Progenitor cell of endocrine pancreas (in vitro differentiated cells): ENCODE measurements at regions not wholly inside any gene's neighbourhood (a gene's known extent, or its start where the extent isn't known, plus 50 kb on each side); places are given as distances from the start of the nearest gene placed in this dataset.

Source experiments
- DNase-seq: peaks from one replicate; pipeline ENCODE4 v3.0.0; 2021; ENCODE audit warnings: low spot score; ENCODE audit not compliant: unreplicated experiment
- H3K27ac Mint-ChIP-seq: 2 replicates; pipeline ENCODE4 v1.8.0; 2021; ENCODE audit warnings: mild to moderate bottlenecking, moderate library complexity, mixed read lengths
- H3K27me3 Mint-ChIP-seq: 2 replicates; pipeline ENCODE4 v1.8.0; 2021; ENCODE audit warnings: mixed read lengths
- H3K36me3 Mint-ChIP-seq: 2 replicates; pipeline ENCODE4 v1.8.0; 2022; ENCODE audit warnings: mixed read lengths; ENCODE audit not compliant: insufficient read depth
- H3K4me1 Mint-ChIP-seq: 2 replicates; pipeline ENCODE4 v1.8.0; 2021; ENCODE audit warnings: low read depth, mixed read lengths
- H3K4me3 Mint-ChIP-seq: 2 replicates; pipeline ENCODE4 v1.8.0; 2021; ENCODE audit warnings: low read depth, mild to moderate bottlenecking, moderate library complexity, mixed read lengths
- H3K9me3 Mint-ChIP-seq: 2 replicates; pipeline ENCODE4 v1.8.0; 2021; ENCODE audit warnings: low read depth, mixed read lengths
- TF ChIP-seq, protein P1 (sequence below): fragments of 200-600 bp; sonication (generic); IDR thresholded peaks from one replicate; pipeline ENCODE4 v1.5.0; 2021; ENCODE audit warnings: antibody characterized with exemption, mild to moderate bottlenecking; ENCODE audit not compliant: unreplicated experiment

DNA sequence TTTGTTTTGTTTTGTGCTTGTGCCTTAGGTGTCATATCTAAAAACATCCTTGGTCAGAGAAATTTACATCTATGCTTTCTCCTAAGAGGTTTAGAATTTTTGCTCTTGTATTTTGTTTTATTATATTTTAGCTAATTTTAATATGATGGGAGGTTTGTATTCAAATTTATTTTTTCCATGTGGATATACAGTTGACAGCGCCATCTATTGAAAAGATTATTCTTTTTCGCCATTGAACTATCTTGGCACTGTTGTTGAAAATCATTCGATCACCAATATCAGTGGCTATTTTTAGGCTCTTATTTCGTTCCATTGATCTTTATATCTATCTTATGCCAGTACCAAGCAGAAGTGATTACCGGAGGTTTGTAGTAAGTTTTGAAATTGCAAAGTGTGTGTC lies 510.3 kb downstream of the BRD1 start:
- Mint-ChIP-seq H3K36me3 (no peaks in the 10 kb centered on the region), H3K27me3 (peaks cover 37% of the 10 kb centered on the region), H3K4me1 (no peaks in the 10 kb centered on the region), H3K9me3 (no peaks in the 10 kb centered on the region), H3K4me3 (no peak overlapping the region), H3K27ac (no peak overlapping the region)
- TF ChIP-seq, protein P1, sequence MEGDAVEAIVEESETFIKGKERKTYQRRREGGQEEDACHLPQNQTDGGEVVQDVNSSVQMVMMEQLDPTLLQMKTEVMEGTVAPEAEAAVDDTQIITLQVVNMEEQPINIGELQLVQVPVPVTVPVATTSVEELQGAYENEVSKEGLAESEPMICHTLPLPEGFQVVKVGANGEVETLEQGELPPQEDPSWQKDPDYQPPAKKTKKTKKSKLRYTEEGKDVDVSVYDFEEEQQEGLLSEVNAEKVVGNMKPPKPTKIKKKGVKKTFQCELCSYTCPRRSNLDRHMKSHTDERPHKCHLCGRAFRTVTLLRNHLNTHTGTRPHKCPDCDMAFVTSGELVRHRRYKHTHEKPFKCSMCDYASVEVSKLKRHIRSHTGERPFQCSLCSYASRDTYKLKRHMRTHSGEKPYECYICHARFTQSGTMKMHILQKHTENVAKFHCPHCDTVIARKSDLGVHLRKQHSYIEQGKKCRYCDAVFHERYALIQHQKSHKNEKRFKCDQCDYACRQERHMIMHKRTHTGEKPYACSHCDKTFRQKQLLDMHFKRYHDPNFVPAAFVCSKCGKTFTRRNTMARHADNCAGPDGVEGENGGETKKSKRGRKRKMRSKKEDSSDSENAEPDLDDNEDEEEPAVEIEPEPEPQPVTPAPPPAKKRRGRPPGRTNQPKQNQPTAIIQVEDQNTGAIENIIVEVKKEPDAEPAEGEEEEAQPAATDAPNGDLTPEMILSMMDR, result peak; percentile 29
- DNase-seq, result no peak

DNA sequence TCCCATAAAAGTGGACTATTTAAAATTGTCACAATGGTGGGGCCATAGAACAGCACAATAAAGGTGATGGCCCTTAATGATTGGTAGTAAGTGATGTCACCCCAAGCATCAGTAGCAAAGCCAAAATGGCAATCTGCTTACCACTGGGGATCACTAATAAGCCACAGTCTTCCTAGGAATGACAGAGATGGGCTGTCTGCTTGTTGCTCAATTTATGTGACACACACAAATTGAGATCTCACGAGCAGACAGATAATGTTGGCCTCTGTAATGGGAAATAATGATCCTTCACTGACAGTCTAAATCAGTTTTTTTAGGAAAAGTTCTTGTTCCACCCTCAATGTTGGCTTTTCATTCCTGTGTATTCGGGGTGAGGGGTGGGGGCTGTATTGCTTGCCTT lies 515.1 kb downstream of the BRD1 start:
- Mint-ChIP-seq H3K27ac (no peak overlapping the region), H3K4me1 (no peaks in the 10 kb centered on the region), H3K27me3 (peaks cover 26% of the 10 kb centered on the region), H3K4me3 (no peak overlapping the region), H3K9me3 (no peaks in the 10 kb centered on the region), H3K36me3 (no peaks in the 10 kb centered on the region)
- DNase-seq, result no peak
- TF ChIP-seq, protein P1, result no peak

DNA sequence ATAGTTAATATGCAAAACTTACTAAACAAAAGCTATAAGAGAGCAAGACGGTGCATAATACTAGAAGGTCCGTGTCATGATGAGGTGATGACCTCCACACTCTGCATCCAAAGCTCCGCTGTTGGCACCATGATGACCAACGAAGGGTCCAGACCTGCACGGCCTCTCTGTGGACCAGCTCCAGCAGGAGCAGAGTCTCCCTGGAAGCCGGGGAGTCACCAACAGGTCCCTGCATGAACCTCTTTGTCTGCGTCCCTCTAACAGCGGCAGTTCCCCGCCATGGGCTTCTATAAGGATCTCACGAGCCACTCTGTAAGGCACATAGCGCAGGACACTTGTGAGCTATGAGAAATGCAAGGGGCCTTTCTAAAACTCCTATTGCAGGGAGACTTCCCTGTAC lies 517.3 kb downstream of the BRD1 start:
- H3K4me3 Mint-ChIP-seq, result no peak overlapping the region
- H3K4me1 Mint-ChIP-seq, result no peaks in the 10 kb centered on the region
- no peak overlapping the region for H3K27ac Mint-ChIP-seq
- H3K36me3 Mint-ChIP-seq, result no peaks in the 10 kb centered on the region
- H3K9me3 Mint-ChIP-seq, result no peaks in the 10 kb centered on the region
- TF ChIP-seq, protein P1, result no peak
- H3K27me3 Mint-ChIP-seq, result peaks cover 21% of the 10 kb centered on the region
- DNase-seq, result peak; percentile 3

DNA sequence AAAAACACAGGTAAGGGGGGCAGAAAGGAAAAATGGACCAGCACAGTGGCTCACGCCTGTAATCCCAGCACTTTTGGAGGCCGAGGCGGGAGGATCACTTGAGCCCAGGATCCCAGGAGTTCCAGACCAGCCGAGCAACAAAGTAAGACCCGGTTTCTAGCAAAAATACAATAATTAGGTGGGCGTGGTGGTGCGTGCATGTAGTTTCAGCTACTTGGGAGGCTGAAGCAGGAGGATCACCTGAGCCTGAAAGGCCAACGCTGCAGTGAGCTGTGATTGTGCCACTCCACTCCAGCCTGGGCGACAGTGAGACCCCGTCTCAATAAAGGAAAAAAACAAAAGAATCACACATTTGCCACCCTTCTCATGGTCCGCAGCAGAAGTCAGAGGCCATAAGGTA lies 519.4 kb downstream of the BRD1 start:
- Mint-ChIP-seq H3K36me3 (no peaks in the 10 kb centered on the region), H3K27me3 (peaks cover 20% of the 10 kb centered on the region), H3K4me3 (no peak overlapping the region), H3K4me1 (no peaks in the 10 kb centered on the region), H3K27ac (no peak overlapping the region), H3K9me3 (no peaks in the 10 kb centered on the region)
- no peak for DNase-seq
- TF ChIP-seq, protein P1, result no peak

DNA sequence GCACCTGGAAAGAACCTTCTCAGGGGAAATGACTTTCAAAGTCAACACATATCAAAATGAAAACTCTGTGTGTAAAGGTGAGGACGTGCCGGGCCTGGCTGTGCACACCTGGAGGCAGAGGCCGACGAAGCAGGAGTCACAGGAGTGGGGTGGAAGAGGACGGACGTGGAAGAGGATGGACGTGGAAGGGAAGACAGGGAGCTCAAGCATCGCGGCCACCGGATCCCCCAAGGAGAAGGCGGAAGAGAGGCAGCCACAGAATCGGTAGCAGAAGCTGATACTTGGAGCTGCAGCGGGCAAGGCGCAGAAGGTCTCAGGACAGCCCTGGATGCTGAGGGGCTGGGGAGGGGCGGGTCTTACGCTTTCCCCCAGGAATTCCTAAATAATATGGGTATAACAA lies 519.8 kb downstream of the BRD1 start:
- H3K27ac Mint-ChIP-seq, result no peak overlapping the region
- H3K4me3 Mint-ChIP-seq, result no peak overlapping the region
- no peaks in the 10 kb centered on the region for H3K4me1 Mint-ChIP-seq
- DNase-seq, result peak; percentile 1
- H3K9me3 Mint-ChIP-seq, result no peaks in the 10 kb centered on the region
- no peaks in the 10 kb centered on the region for H3K36me3 Mint-ChIP-seq
- peaks cover 21% of the 10 kb centered on the region for H3K27me3 Mint-ChIP-seq
- TF ChIP-seq, protein P1, result no peak
